Panc1 (cell line): ENCODE measurements at regions not wholly inside any gene's neighbourhood (a gene's known extent, or its start where the extent isn't known, plus 50 kb on each side); places are given as distances from the start of the nearest gene placed in this dataset.

Source experiments
- POLR2AphosphoS5 ChIP-seq: IDR thresholded peaks from 2 replicates; pipeline ENCODE4 v1.6.1; 2012; ENCODE audit warnings: mild to moderate bottlenecking, low read depth, low read length, moderate library complexity
- TF ChIP-seq, protein P1 (sequence below): fragments of 450-650 bp; IDR thresholded peaks from 2 replicates; pipeline ENCODE4 v1.5.1; 2017; ENCODE audit warnings: mild to moderate bottlenecking

DNA sequence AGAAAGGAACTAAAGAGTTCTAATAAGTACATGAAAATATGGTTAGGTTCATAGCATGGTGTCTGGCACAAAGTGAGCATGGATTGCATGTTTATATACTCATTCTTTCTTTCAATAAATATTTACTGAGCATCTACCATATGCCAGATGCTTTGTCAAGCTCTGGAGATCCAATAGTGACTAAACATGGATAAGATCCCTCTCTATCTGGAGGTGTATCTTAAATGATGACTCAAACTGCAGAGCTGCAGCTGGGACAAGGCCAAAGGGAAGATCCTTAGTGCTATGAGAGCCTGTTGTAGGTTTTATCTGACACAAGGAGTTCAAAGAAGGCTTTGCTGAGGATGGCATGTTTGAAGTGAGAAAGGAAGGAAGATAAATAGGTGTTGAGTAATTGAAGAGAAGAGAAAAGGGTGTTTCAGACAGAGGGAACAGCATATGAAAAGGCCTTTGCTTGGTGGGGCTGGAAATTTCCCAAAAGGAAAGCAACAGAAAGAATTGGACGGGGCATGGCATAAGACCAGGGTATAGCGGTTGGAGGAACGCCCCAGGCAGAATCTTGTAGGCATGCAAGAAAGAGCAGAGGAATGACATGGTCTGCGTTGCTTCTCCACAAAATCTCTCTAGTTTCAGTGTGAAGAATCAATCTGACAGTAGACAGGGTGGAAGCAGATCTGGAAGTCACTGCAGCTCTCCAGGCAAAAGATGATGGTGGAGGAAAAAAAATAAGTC lies 239.9 kb upstream of the LRTM1 start:
- no peak for TF ChIP-seq POLR2AphosphoS5
- TF ChIP-seq, protein P1, sequence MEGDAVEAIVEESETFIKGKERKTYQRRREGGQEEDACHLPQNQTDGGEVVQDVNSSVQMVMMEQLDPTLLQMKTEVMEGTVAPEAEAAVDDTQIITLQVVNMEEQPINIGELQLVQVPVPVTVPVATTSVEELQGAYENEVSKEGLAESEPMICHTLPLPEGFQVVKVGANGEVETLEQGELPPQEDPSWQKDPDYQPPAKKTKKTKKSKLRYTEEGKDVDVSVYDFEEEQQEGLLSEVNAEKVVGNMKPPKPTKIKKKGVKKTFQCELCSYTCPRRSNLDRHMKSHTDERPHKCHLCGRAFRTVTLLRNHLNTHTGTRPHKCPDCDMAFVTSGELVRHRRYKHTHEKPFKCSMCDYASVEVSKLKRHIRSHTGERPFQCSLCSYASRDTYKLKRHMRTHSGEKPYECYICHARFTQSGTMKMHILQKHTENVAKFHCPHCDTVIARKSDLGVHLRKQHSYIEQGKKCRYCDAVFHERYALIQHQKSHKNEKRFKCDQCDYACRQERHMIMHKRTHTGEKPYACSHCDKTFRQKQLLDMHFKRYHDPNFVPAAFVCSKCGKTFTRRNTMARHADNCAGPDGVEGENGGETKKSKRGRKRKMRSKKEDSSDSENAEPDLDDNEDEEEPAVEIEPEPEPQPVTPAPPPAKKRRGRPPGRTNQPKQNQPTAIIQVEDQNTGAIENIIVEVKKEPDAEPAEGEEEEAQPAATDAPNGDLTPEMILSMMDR = no peak
